ENCODE measurements at regions not wholly inside any gene's neighbourhood (a gene's known extent, or its start where the extent isn't known, plus 50 kb on each side); places are given as distances from the start of the nearest gene placed in this dataset.

DNA sequence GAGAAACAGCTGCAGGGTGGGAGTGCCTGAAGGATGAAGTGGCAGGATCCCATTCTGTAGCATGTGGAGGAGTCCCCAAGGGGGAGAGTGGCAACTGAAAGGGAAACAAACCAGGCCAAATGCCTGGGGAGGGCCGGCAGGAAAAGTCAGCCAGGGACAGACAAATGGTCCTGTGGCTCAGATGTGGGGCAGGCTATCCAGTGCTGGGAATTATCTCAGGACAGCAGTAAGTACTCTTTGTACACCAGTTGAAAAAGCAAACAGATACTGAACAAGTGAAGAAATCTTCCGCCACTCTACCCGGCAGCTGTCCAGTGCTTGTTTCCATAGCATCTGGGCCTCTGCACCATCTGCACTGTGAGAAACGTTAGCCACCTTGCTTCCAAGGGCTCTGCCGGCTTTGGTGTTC is 408.9 kb downstream of the LRATD1 start:
- TF ChIP-seq SP3 (tag by site-specific recombination; IDR thresholded peaks at IDR 0.05) (no peak), YY1 (tag by site-specific recombination; IDR thresholded peaks at IDR 0.05) (no peak), REST (tag by site-specific recombination; IDR thresholded peaks at IDR 0.05) (no peak), MZF1 (tag by site-specific recombination; IDR thresholded peaks at IDR 0.05; ENCODE audit: borderline replicate concordance) (no peak), CTCF (tag by site-specific recombination; IDR thresholded peaks at IDR 0.05) (no peak), PATZ1 (tag by site-specific recombination; IDR thresholded peaks at IDR 0.05) (no peak), ZNF629 (tag by site-specific recombination; IDR thresholded peaks at IDR 0.05) (no peak), PRDM4 (tag by site-specific recombination; IDR thresholded peaks at IDR 0.05) (no peak), ZNF133 (tag by site-specific recombination; IDR thresholded peaks at IDR 0.05) (no peak), ZNF571 (tag by site-specific recombination; IDR thresholded peaks at IDR 0.05) (no peak), ZSCAN18 (tag by site-specific recombination; IDR thresholded peaks at IDR 0.05) (no peak), ZNF513 (tag by site-specific recombination; IDR thresholded peaks at IDR 0.05) (no peak)

All from HEK293 (cell line).